ENCODE measurements at regions not wholly inside any gene's neighbourhood (a gene's known extent, or its start where the extent isn't known, plus 50 kb on each side); places are given as distances from the start of the nearest gene placed in this dataset.

DNA sequence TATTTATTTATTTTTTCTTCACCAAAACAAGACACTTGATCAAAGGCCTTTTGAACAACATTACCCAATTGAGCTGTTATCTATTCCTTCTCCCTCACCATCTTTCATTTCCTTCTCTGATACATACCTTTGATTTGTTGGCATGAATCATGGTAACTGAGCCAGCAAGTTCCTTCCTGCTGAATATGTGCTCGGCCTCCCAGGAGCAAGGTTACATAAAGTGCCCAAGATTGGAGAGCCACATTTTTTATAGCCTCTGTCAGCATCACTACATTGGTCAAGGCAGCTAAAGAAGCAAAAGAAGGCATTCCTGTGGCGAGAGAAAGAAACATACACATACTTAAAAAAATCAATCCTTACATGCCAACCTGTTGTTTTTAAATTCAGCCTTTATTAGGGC lies 369.6 kb downstream of the CYLC2 start:
- Histone ChIP-seq H3K4me3 (replicated peaks in 1 of 3; ENCODE audit: insufficient read depth in 1 of 3, low read depth in 1 of 3, low read length in 3 of 3) (no peak overlapping the region), H3K36me3 (ENCODE audit: control insufficient read depth in 2 of 2, extremely low read depth in 1 of 2, insufficient read depth in 2 of 2, low read length in 2 of 2) (no peaks in the 10 kb centered on the region), H3K9me3 (replicated peaks; ENCODE audit: control insufficient read depth, insufficient read depth, low read length) (peaks cover 2% of the 10 kb centered on the region), H4K20me1 (replicated peaks; ENCODE audit: control insufficient read depth, extremely low read depth, insufficient read depth, low read length) (no peaks in the 10 kb centered on the region), H3K79me2 (ENCODE audit: control insufficient read depth, insufficient read depth, low read length) (no peaks in the 10 kb centered on the region), H2AFZ (ENCODE audit: low read depth, low read length) (no peak overlapping the region), H3K4me2 (ENCODE audit: insufficient read depth, low read length) (no peak overlapping the region), H3K4me1 (ENCODE audit: control insufficient read depth, extremely low read depth, insufficient read depth, low read length) (no peaks in the 10 kb centered on the region), H3K9ac (replicated peaks; ENCODE audit: extremely low read depth, insufficient read depth, low read length) (no peak overlapping the region), H3K27me3 (ENCODE audit: control insufficient read depth in 2 of 2, insufficient read depth in 2 of 2, low read length in 2 of 2) (no peaks in the 10 kb centered on the region), H3K9me1 (replicated peaks; ENCODE audit: control insufficient read depth, extremely low read depth, insufficient read depth, low read length) (no peaks in the 10 kb centered on the region), H3K27ac (ENCODE audit: insufficient read depth, low read depth, low read length) (no peak overlapping the region)
- BruUV-seq (replicated peaks): no TSS peak
- POLR2A ChIA-PET: no interaction called here
- TF ChIP-seq MYC (IDR thresholded peaks at IDR 0.05; ENCODE audit: low read depth, low read length) (no peak), POLR2A (IDR thresholded peaks at IDR 0.05; ENCODE audit: low read depth, low read length) (no peak), POLR2AphosphoS5 (IDR thresholded peaks at IDR 0.05; ENCODE audit: insufficient read depth, low read depth, low read length) (no peak), FOS (IDR thresholded peaks at IDR 0.05; ENCODE audit: borderline replicate concordance, insufficient read depth, low read length) (no peak), EZH2 (IDR thresholded peaks at IDR 0.05; ENCODE audit: borderline replicate concordance, low read depth, low read length, severe bottlenecking) (no peak), JUN (IDR thresholded peaks at IDR 0.05; ENCODE audit: borderline replicate concordance, insufficient read depth, insufficient read length, low read depth) (no peak), GATA2 (IDR thresholded peaks at IDR 0.05; ENCODE audit: insufficient read depth, insufficient read length, low read depth, low read length) (no peak)
- TF ChIP-seq, protein P1, sequence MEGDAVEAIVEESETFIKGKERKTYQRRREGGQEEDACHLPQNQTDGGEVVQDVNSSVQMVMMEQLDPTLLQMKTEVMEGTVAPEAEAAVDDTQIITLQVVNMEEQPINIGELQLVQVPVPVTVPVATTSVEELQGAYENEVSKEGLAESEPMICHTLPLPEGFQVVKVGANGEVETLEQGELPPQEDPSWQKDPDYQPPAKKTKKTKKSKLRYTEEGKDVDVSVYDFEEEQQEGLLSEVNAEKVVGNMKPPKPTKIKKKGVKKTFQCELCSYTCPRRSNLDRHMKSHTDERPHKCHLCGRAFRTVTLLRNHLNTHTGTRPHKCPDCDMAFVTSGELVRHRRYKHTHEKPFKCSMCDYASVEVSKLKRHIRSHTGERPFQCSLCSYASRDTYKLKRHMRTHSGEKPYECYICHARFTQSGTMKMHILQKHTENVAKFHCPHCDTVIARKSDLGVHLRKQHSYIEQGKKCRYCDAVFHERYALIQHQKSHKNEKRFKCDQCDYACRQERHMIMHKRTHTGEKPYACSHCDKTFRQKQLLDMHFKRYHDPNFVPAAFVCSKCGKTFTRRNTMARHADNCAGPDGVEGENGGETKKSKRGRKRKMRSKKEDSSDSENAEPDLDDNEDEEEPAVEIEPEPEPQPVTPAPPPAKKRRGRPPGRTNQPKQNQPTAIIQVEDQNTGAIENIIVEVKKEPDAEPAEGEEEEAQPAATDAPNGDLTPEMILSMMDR (IDR thresholded peaks at IDR 0.05; ENCODE audit: extremely low read depth in 1 of 2, insufficient read depth in 1 of 2, low read depth in 1 of 2, low read length in 2 of 2): no peak
- TF ChIP-seq, protein P2, sequence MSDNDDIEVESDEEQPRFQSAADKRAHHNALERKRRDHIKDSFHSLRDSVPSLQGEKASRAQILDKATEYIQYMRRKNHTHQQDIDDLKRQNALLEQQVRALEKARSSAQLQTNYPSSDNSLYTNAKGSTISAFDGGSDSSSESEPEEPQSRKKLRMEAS (IDR thresholded peaks at IDR 0.05; ENCODE audit: insufficient read depth, insufficient read length): no peak
- FAIRE-seq: no peak
- CTCF ChIA-PET: no interaction called here
- dilution Hi-C loops (cut with MboI; ENCODE audit: extremely low pct_ligation_motif_present, low sequenced_read_pairs): no loop called here
- DNase-seq (ENCODE audit: low read depth, low spot score): no peak
- intact Hi-C loops (cut with micrococcal nuclease): no loop called here
